Spinal cord (tissue), 9 donors: ENCODE measurements at regions not wholly inside any gene's neighbourhood (a gene's known extent, or its start where the extent isn't known, plus 50 kb on each side); places are given as distances from the start of the nearest gene placed in this dataset.
"Not testable (repeated sequence)": the region's sequence is repeated elsewhere in the genome, so short reads cannot be mapped to it uniquely, and the experiment has no call there.

Experiments used
- DNase-seq, 6 donors: peaks; one replicate each; pipeline versions ENCODE4 v3.0.0 to v3.0.0-alpha.2; 2013 to 2015; ENCODE audit warnings: low spot score in 6 of 6, low read depth in 4 of 6
- H3K27ac ChIP-seq: one replicate; pipeline ENCODE4 v1.5.1; 2013; ENCODE audit warnings: low read depth, low read length, control low read depth
- H3K27me3 ChIP-seq: one replicate; pipeline ENCODE4 v1.6.1; 2013; ENCODE audit warnings: low read length; ENCODE audit not compliant: control insufficient read depth, insufficient read depth
- H3K36me3 ChIP-seq: one replicate; pipeline ENCODE4 v1.6.1; 2013; ENCODE audit warnings: low read length; ENCODE audit not compliant: control insufficient read depth, insufficient read depth
- H3K4me1 ChIP-seq: one replicate; pipeline ENCODE4 v1.6.1; 2013; ENCODE audit warnings: low read length; ENCODE audit not compliant: control insufficient read depth, insufficient read depth
- H3K4me3 ChIP-seq: one replicate; pipeline ENCODE4 v1.5.1; 2013; ENCODE audit warnings: low read depth, low read length, control low read depth
- H3K9me3 ChIP-seq: one replicate; pipeline ENCODE4 v1.6.1; 2013; ENCODE audit warnings: low read length; ENCODE audit not compliant: control insufficient read depth, insufficient read depth
- WGBS: methylation state at CpG from one replicate; pipeline ENCODE4 v1.1.5; 2013; ENCODE audit warnings: missing lambda C conversion rate; ENCODE audit not compliant: insufficient coverage; 5-methylcytosine and 5-hydroxymethylcytosine counted together
- donor health status: healthy.

GRCh38 chr5:174501461-174502069 lies 222.8 kb upstream of the MSX2 start:
- Histone ChIP-seq H3K36me3 (no peaks in the 10 kb centered on the region), H3K27me3 (no peaks in the 10 kb centered on the region), H3K9me3 (peaks cover 6% of the 10 kb centered on the region), H3K27ac (no peak overlapping the region), H3K4me3 (no peak overlapping the region), H3K4me1 (peaks cover 8% of the 10 kb centered on the region)
- WGBS = no CpG with 5 or more reads among the region's 6 CpGs
- DNase-seq = no peak

GRCh38 chr5:174503086-174503460 lies 221.3 kb upstream of the MSX2 start:
- H3K9me3 ChIP-seq = peaks cover 4% of the 10 kb centered on the region
- no peaks in the 10 kb centered on the region for H3K27me3 ChIP-seq
- H3K4me1 ChIP-seq = peaks cover 8% of the 10 kb centered on the region
- H3K4me3 ChIP-seq = no peak overlapping the region
- no peak for DNase-seq
- H3K36me3 ChIP-seq = no peaks in the 10 kb centered on the region
- no peak overlapping the region for H3K27ac ChIP-seq

- 50% methylated on average over 11 of the region's 17 CpGs for WGBS
- Histone ChIP-seq H3K4me1 (peaks cover 8% of the 10 kb centered on the region), H3K9me3 (peaks cover 2% of the 10 kb centered on the region), H3K36me3 (no peaks in the 10 kb centered on the region), H3K27ac (no peak overlapping the region), H3K4me3 (no peak overlapping the region), H3K27me3 (no peaks in the 10 kb centered on the region)
- DNase-seq = peak in 3 of 6 donors; percentile 18 to 77 (median 74)
Measured at GRCh38 chr5:174503461-174504265, 220.7 kb upstream of the MSX2 start.

- Histone ChIP-seq H3K27ac (no peak overlapping the region), H3K27me3 (no peaks in the 10 kb centered on the region), H3K36me3 (no peaks in the 10 kb centered on the region), H3K4me1 (peaks cover 8% of the 10 kb centered on the region), H3K9me3 (no peaks in the 10 kb centered on the region), H3K4me3 (no peak overlapping the region)
- no peak for DNase-seq
- no CpG with 5 or more reads among the region's 9 CpGs for whole genome bisulfite sequencing
Measured at GRCh38 chr5:174504266-174504726, 220.1 kb upstream of the MSX2 start.

- Histone ChIP-seq H3K4me1 (peaks cover 8% of the 10 kb centered on the region), H3K36me3 (no peaks in the 10 kb centered on the region), H3K27me3 (no peaks in the 10 kb centered on the region), H3K4me3 (no peak overlapping the region), H3K27ac (no peak overlapping the region), H3K9me3 (no peaks in the 10 kb centered on the region)
- WGBS = no CpG with 5 or more reads among the region's 4 CpGs
- DNase-seq = no peak
Measured at GRCh38 chr5:174505621-174506020, 218.8 kb upstream of the MSX2 start.

GRCh38 chr5:174510782-174511453 lies 213.5 kb upstream of the MSX2 start:
- H3K36me3 ChIP-seq, H3K4me3 ChIP-seq, H3K9me3 ChIP-seq, DNase-seq, H3K27me3 ChIP-seq, H3K27ac ChIP-seq: not testable (repeated sequence)
- H3K4me1 ChIP-seq = peaks cover 17% of the 10 kb centered on the region
- 87% methylated on average over 7 of the region's 11 CpGs for WGBS

GRCh38 chr5:174511714-174512253 lies 212.6 kb upstream of the MSX2 start:
- no peaks in the 10 kb centered on the region for H3K36me3 ChIP-seq
- no peak for DNase-seq
- WGBS = 80% methylated on average over 1 of the region's 5 CpGs
- no peak overlapping the region for H3K4me3 ChIP-seq
- no peaks in the 10 kb centered on the region for H3K9me3 ChIP-seq
- peaks cover 14% of the 10 kb centered on the region for H3K4me1 ChIP-seq
- H3K27me3 ChIP-seq = peaks cover 2% of the 10 kb centered on the region
- no peak overlapping the region for H3K27ac ChIP-seq

- no peaks in the 10 kb centered on the region for H3K36me3 ChIP-seq
- no peak overlapping the region for H3K4me3 ChIP-seq
- peaks cover 4% of the 10 kb centered on the region for H3K27me3 ChIP-seq
Measured at GRCh38 chr5:174514325-174514724, 210.1 kb upstream of the MSX2 start.

GRCh38 chr5:174514983-174515394 lies 209.4 kb upstream of the MSX2 start:
- peak in 5 of 6 donors; percentile 59 to 97 (median 77) for DNase-seq
- WGBS = 34% methylated on average over 10 of the region's 10 CpGs
- peaks cover 7% of the 10 kb centered on the region for H3K27me3 ChIP-seq
- H3K4me3 ChIP-seq = no peak overlapping the region
- H3K27ac ChIP-seq = no peak overlapping the region
- H3K4me1 ChIP-seq = peaks cover 14% of the 10 kb centered on the region
- no peaks in the 10 kb centered on the region for H3K36me3 ChIP-seq
- H3K9me3 ChIP-seq = no peaks in the 10 kb centered on the region

More at GRCh38 chr5:174514325-174514724, 210.1 kb upstream of the MSX2 start:
- no peak for DNase-seq
- Histone ChIP-seq H3K27ac (no peak overlapping the region), H3K9me3 (no peaks in the 10 kb centered on the region), H3K4me1 (peaks cover 14% of the 10 kb centered on the region)
- 50% methylated on average over 3 of the region's 4 CpGs for WGBS
